T47D (cell line): ENCODE measurements at regions not wholly inside any gene's neighbourhood (a gene's known extent, or its start where the extent isn't known, plus 50 kb on each side); places are given as distances from the start of the nearest gene placed in this dataset.

Experiments
- DNase-seq, 2 experiments: peaks; one replicate each; pipeline versions ENCODE4 v3.0.0 to v3.0.0-alpha.2; 2011 to 2012; ENCODE audit warnings: low read depth in 1 of 2, low spot score in 1 of 2
- JUND ChIP-seq: IDR thresholded peaks from 2 replicates; pipeline ENCODE4 v1.6.1; 2012; ENCODE audit warnings: low read depth
- in situ Hi-C: cut with HindIII; loops from 2 replicates; pipeline ENCODE4 v1.10.0; 2016; ENCODE audit warnings: low sequenced_read_pairs, low pct_unique_long_range_greater_than_20kb

DNA sequence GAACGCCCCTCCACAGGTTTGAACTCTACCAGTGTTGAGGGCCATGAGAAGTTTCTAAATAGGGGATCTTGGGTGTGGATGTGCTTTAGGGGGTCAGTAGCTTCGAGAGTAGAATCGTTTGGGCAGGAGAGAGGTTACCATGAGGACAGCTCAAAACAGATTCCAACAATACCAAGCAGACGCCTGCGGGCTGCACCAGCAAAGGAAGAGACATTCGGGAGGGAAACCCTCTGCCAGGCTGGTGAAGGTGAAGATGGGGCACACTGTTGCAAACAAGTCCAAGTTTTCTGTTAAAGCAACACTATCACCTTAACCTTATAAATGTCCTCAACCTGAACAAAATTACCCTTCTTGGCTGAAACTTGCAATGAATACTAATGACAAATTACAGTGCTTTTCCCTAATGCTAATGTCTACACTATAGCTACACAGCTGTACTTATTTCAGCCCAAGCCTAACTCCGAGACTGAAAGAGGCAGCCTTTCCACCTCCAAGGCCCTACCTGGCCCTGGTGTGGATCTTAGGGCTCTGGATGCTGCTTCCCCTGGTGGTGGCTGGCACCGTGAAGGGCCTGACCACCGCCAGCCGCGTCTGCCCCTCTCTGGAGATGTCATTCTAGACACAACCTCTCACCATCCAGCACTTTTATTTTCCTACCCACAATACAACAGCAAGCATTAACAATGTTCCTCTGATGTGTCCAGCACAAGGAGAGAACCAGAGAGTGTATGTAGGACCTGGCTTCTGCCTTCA, 80.1 kb downstream of the DLL1 start:
- no peak for TF ChIP-seq JUND
- no peak for DNase-seq
- in situ Hi-C loops = no loop called here

DNA sequence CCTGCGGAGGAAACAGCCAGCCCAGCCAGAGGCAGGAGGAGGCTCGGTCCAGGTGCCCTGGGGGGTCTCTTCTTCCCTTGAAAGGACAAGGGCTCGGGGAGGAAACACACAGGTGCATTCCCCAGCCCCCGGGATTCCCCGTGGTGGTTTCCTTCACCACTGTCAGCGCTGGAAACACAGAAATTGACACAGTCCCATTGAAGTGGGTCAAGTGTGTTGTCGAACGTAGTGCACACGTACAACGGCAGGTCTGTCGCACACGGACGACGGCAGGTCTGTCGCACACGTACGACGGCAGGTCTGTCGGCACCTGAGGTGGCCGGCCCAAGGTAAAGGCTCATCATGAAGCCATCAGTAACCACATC, 80.9 kb downstream of the DLL1 start:
- no peak for DNase-seq
- in situ Hi-C loops = no loop called here
- TF ChIP-seq JUND = no peak

DNA sequence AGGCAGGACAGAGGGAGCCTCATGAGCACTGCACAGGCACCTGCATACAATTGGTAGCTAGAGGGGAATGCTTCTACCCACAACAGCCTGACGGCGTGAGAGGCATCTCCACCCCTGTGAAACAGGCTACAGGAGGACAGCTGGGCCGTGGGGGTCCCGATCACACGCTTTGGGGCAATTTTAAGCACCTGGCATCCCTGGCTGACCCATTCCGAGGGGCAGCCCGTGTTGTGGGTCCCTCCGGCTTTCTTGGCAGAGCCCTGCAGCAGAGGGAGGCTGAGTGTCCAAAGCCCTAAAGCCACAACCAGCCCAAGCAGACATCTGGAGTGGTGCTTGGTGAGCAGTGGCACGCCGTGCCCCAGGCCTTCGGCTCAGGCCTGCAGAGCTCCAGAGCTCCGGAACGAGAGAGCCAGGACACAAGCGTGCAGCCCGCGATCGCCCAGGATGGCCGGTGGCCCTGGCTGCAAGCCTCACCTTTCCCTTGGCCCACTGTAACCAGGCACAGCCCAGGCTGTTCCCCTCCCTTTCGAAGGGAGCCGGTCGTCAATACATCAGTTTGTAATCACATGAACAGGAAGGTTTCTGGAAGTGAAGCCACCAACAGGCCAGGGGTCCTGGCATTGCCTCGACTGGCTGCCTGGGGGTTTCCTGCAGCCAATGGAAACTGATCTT, 81.4 kb downstream of the DLL1 start:
- in situ Hi-C loops = no loop called here
- TF ChIP-seq JUND = no peak
- no peak for DNase-seq

DNA sequence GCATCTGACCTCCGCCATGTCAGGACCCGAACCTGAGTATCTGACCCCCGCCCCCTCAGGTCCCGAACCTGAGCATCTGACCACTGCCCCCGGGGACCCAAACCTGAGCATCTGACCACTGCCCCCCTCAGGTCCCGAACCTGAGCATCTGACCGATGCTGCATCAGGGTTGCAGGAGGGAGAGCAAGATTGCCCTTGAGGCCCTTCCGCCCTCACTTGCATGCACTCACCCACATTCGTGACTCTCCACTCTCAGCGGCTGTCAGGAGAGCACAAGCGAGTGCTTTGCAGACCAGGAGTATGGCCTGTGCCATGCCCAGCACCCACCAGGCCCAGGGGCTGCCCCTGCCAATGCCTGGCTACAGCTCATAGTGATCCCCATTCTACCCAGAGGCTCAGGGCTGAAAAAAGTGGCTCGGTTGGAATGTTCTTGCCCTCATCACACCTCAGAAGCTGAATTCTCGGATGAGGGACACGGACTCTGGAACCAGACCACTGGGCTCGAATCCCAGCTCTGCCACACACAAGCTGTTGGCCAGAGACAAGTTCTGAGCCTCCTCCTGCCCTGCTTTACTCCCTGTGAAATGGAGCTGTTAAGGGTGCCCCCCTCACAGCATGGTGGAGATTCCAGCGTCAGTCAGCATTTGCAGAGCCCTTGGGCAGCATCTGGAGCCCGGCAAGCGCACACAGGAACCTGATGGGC, 82.1 kb downstream of the DLL1 start:
- no peak for DNase-seq
- in situ Hi-C loops = no loop called here
- TF ChIP-seq JUND = no peak

DNA sequence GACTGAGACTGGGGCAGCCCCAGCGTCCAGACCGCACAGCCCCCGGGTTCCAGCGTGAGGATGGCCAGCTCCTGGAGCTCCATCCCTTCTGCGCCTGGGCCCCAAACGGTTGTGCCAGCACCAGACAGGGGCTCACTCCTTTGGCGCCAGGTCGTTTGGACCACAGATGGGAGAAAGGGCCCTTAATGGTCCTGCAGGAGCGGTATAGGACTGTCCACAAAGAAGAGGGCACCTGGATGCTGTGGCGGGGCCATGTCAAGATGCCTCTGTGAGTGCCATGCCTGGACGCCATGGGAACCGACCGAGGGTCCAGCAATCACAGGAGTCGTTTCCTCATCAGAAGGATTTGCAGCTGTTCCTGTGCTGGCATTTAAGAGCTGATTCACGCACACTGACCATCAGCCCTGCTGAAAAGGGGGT, 82.7 kb downstream of the DLL1 start:
- no peak for TF ChIP-seq JUND

GRCh38 chr6:170207586-170208181, 83.2 kb downstream of the DLL1 start:
- TF ChIP-seq JUND = no peak
- in situ Hi-C loops = no loop called here
- no peak for DNase-seq

More for the DNA sequence above, 82.7 kb downstream of the DLL1 start:
- in situ Hi-C loops = no loop called here
- DNase-seq = no peak

GRCh38 chr6:170206851-170207431, 83.9 kb downstream of the DLL1 start:
- no peak for TF ChIP-seq JUND
- DNase-seq = no peak
- in situ Hi-C loops = no loop called here

GRCh38 chr6:170206317-170206621, 84.6 kb downstream of the DLL1 start:
- no peak for TF ChIP-seq JUND
- in situ Hi-C loops = no loop called here
- DNase-seq = no peak

DNA sequence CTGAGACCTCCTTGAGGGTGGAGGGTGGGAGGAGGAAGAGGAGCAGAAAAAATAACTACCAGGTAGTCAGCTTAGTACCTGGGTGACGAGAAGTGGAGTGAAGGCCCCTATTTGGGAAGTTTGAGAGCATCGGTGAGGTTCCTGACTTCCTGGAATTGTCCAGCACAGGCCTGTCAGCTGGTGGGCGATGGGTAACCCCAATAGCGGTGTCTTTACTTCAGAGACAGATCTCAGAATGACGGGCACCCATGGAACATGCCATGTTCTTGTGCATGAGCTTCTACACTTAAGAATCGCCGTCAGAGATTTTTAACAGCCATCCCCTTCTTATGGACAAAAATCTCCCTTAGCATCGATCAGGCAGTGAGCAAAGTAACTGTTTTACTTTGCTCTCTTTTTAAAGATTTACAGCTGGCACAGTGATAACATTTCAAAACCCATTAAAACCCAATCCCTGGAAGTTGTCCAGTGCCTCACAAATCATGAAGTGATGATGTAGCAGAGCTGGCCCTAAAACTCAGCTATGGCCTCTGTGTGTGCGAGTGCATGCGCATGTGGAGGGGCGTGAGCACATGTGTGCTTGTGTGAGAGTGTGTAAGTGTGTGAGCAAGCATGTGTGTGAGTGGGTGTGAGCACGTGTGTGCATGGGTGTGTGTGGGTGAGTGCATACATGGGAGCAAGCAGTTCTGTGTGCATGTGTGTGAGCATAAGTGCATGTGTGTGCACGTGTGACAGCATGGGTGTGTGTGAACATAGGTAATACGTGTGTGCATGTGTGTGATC, 85.2 kb downstream of the DLL1 start:
- no peak for DNase-seq
- in situ Hi-C loops = no loop called here
- TF ChIP-seq JUND = no peak

- no peak for TF ChIP-seq JUND
- no peak for DNase-seq
- in situ Hi-C loops = no loop called here
Measured at GRCh38 chr6:170205126-170205525, 85.8 kb downstream of the DLL1 start.

DNA sequence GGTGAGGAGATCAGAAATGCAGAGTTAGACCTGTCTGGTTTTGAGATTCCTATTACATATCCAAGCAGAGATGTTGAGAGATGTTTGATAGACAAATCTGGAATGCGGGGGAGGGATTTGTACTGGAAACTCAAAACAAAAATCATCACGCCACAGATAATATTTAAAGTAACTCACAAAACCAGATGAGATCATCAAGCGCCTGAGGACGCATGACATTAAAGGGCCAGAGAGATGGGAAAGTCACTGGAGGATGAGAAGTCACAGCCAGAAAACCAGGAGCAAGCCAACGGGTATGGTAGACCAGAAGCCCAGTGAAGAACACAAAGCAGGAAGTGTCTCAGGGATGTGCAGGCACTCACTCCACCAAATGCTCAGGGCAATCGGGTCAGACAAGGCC, 87.7 kb downstream of the DLL1 start:
- in situ Hi-C loops = no loop called here
- no peak for TF ChIP-seq JUND
- DNase-seq = no peak
